ENCODE measurements at regions not wholly inside any gene's neighbourhood (a gene's known extent, or its start where the extent isn't known, plus 50 kb on each side); places are given as distances from the start of the nearest gene placed in this dataset.

DNA sequence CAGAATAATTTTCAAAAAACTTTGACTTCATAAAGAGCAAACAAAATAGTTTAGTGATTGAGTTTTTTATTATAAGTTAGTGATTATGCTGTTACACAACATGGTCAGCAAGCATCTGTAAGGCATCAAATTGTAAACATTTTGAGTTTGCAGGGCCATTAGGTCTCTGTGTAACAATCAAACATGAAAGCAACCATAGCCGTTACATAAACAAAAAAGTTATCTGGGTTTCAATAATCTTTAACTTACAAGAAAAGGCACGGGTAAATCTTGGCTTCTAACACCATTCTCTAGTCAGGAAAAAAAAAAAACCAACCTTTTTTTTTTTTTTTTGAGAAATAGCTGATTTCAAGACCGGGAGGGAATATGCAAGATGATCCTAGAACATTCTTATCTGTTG, 1941.1 kb downstream of the PCDH7 start:
- RAD21 ChIA-PET (ENCODE audit: low non-redundant PET in 1 of 2, low total read pairs in 2 of 2, uncharacterized antibody in 2 of 2, unreplicated experiment in 2 of 2), result no interaction called here
- Histone ChIP-seq H3K36me3 (ENCODE audit: control insufficient read depth in 1 of 2, insufficient read depth in 2 of 2, low read length in 2 of 2) (no peaks in the 10 kb centered on the region), H4K20me1 (ENCODE audit: insufficient read depth) (no peaks in the 10 kb centered on the region), H3K4me2 (ENCODE audit: low read length) (no peak overlapping the region), H3K27ac (ENCODE audit: low read depth, low read length) (no peak overlapping the region), H3K9me2 (ENCODE audit: insufficient read depth) (no peaks in the 10 kb centered on the region), H3K4me1 (ENCODE audit: control insufficient read depth in 1 of 2, insufficient read depth in 2 of 2, low read length in 2 of 2) (peaks cover 0 to 6% of the 10 kb centered on the region in 2 experiments; a peak in 1 of 4 replicates), H3K79me2 (ENCODE audit: insufficient read depth, low read length) (no peaks in the 10 kb centered on the region), H3K27me3 (ENCODE audit: insufficient read depth, low read length) (no peaks in the 10 kb centered on the region), H3K9me3 (ENCODE audit: control insufficient read depth in 1 of 2, insufficient read depth in 1 of 2, low read depth in 1 of 2, low read length in 2 of 2) (no peaks in the 10 kb centered on the region), H3K9ac (ENCODE audit: low read length) (no peak overlapping the region), H3K4me3 (replicated peaks in 1 of 2; ENCODE audit: low read depth in 1 of 2, low read length in 2 of 2) (no peak overlapping the region), H2AFZ (ENCODE audit: low read depth, low read length, poor library complexity, severe bottlenecking) (no peak overlapping the region)
- intact Hi-C loops (cut with micrococcal nuclease), result no loop called here
- ATAC-seq (no peak), DNase-seq (ENCODE audit: low read depth, low spot score) (no peak)
- no peak for TF ChIP-seq TCF7L2 (IDR thresholded peaks at IDR 0.05; ENCODE audit: borderline replicate concordance, extremely low read depth, insufficient read depth, insufficient read length)
- no peak for TF ChIP-seq CTCF (IDR thresholded peaks at IDR 0.05 in 2 of 3, conservative IDR thresholded peaks at IDR 0.05 in 1 of 3; ENCODE audit: borderline replicate concordance in 1 of 3, insufficient read depth in 1 of 3, low read depth in 2 of 3, low read length in 2 of 3)
- TF ChIP-seq RAD21 (IDR thresholded peaks at IDR 0.05; ENCODE audit: low read depth), result no peak
- no peak for TF ChIP-seq ATF3 (IDR thresholded peaks at IDR 0.05)
- no peak for TF ChIP-seq EZH2phosphoT487 (IDR thresholded peaks at IDR 0.05; ENCODE audit: borderline replicate concordance)
- no peak for TF ChIP-seq CEBPB (IDR thresholded peaks at IDR 0.05; ENCODE audit: low read depth)
- TF ChIP-seq SP1 (IDR thresholded peaks at IDR 0.05; ENCODE audit: low read depth), result no peak
- TF ChIP-seq ZFX (IDR thresholded peaks at IDR 0.05), result no peak
- TF ChIP-seq EGR1 (IDR thresholded peaks at IDR 0.05; ENCODE audit: low read depth), result no peak
- TF ChIP-seq CBX3 (IDR thresholded peaks at IDR 0.05; ENCODE audit: low read depth), result no peak
- no peak for TF ChIP-seq FOSL1 (IDR thresholded peaks at IDR 0.05; ENCODE audit: low read depth)
- TF ChIP-seq ZNF274 (IDR thresholded peaks at IDR 0.05; ENCODE audit: low read depth, low read length), result no peak
- TF ChIP-seq POLR2A (IDR thresholded peaks at IDR 0.05; ENCODE audit: borderline replicate concordance, extremely low read depth, insufficient read depth, insufficient read length), result no peak
- TF ChIP-seq YY1 (IDR thresholded peaks at IDR 0.05; ENCODE audit: extremely low read depth, insufficient replicate concordance, low read depth, low read length), result no peak
- no peak for TF ChIP-seq EZH2 (IDR thresholded peaks at IDR 0.05)
- no peak for TF ChIP-seq ELF1 (IDR thresholded peaks at IDR 0.05; ENCODE audit: borderline replicate concordance, low read depth)
- TF ChIP-seq, protein P1, sequence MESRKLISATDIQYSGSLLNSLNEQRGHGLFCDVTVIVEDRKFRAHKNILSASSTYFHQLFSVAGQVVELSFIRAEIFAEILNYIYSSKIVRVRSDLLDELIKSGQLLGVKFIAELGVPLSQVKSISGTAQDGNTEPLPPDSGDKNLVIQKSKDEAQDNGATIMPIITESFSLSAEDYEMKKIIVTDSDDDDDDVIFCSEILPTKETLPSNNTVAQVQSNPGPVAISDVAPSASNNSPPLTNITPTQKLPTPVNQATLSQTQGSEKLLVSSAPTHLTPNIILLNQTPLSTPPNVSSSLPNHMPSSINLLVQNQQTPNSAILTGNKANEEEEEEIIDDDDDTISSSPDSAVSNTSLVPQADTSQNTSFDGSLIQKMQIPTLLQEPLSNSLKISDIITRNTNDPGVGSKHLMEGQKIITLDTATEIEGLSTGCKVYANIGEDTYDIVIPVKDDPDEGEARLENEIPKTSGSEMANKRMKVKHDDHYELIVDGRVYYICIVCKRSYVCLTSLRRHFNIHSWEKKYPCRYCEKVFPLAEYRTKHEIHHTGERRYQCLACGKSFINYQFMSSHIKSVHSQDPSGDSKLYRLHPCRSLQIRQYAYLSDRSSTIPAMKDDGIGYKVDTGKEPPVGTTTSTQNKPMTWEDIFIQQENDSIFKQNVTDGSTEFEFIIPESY (IDR thresholded peaks at IDR 0.05; ENCODE audit: extremely low read depth, insufficient replicate concordance, low read length), result no peak
- CTCF ChIA-PET, result no interaction called here
- BruUV-seq (replicated peaks), result no TSS peak
- POLR2A ChIA-PET, result no interaction called here

Data from HCT116 (cell line).